Liver (tissue), 3 donors: ENCODE measurements at regions not wholly inside any gene's neighbourhood (a gene's known extent, or its start where the extent isn't known, plus 50 kb on each side); places are given as distances from the start of the nearest gene placed in this dataset.

Experiments used
- CTCF ChIP-seq: fragments of 150-350 bp; IDR thresholded peaks from 2 replicates; pipeline ENCODE4 v1.5.1; 2017; ENCODE audit warnings: improper control_type of control experiment, low read depth, low read length; ENCODE audit not compliant: missing input control
- EGR1 ChIP-seq, 2 donors: IDR thresholded peaks; 2 replicates each; pipeline ENCODE4 v1.6.1; 2016 to 2018; ENCODE audit warnings: antibody characterized with exemption in 2 of 2, low read depth in 2 of 2
- FOXA1 ChIP-seq: IDR thresholded peaks from 2 replicates; pipeline ENCODE4 v1.6.1; 2016; ENCODE audit warnings: antibody characterized with exemption
- FOXA2 ChIP-seq: IDR thresholded peaks from 2 replicates; pipeline ENCODE4 v1.6.1; 2016; ENCODE audit warnings: antibody characterized with exemption
- HNF4G ChIP-seq: IDR thresholded peaks from 2 replicates; pipeline ENCODE4 v1.6.1; 2016; ENCODE audit warnings: antibody characterized with exemption
- JUND ChIP-seq, 2 donors: IDR thresholded peaks; 2 replicates each; pipeline ENCODE4 v1.6.1; 2016; ENCODE audit warnings: antibody characterized with exemption in 2 of 2
- MAX ChIP-seq: IDR thresholded peaks from 2 replicates; pipeline ENCODE4 v1.6.1; 2016; ENCODE audit warnings: antibody characterized with exemption
- NR2F2 ChIP-seq: IDR thresholded peaks from 2 replicates; pipeline ENCODE4 v1.6.1; 2016; ENCODE audit warnings: antibody characterized with exemption
- RAD21 ChIP-seq, 2 donors: IDR thresholded peaks; 2 replicates each; pipeline ENCODE4 v1.6.1; 2016; ENCODE audit warnings: antibody characterized with exemption in 2 of 2, mild to moderate bottlenecking in 2 of 2
- REST ChIP-seq: IDR thresholded peaks from 2 replicates; pipeline ENCODE4 v1.6.1; 2016; ENCODE audit warnings: antibody characterized with exemption, mild to moderate bottlenecking
- SP1 ChIP-seq: IDR thresholded peaks from 2 replicates; pipeline ENCODE4 v1.6.1; 2018; ENCODE audit warnings: antibody characterized with exemption, mild to moderate bottlenecking
- TAF1 ChIP-seq: conservative IDR thresholded peaks from 2 replicates; pipeline ENCODE4 v1.6.1; 2016; ENCODE audit warnings: antibody characterized with exemption, mild to moderate bottlenecking
- YY1 ChIP-seq: IDR thresholded peaks from 2 replicates; pipeline ENCODE4 v1.6.1; 2016; ENCODE audit warnings: antibody characterized with exemption, mild to moderate bottlenecking
- TF ChIP-seq, protein P1 (sequence below): IDR thresholded peaks from 2 replicates; pipeline ENCODE4 v1.6.1; 2016; ENCODE audit warnings: antibody characterized with exemption
- donor health status: healthy.
- donor health status: healthy.

DNA sequence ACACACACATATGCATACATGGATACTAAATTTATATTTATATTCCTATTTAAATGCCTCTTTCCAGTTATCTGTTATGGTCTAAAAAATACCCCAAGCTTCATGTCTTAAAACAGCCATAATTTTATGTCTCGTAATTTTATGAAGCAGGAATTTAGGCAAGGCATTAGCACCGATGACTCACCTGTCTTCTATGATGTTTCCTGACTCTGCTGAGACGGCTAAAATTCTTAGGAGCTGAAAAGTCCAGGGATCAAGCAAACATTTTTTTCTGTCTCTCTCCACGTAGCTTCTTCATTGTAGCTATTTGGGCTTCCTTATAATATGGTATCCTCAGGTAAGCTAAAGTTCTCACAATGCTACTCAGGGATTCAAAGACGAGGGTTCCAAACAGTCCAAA lies 930.3 kb downstream of the STIM2 start:
- TF ChIP-seq CTCF: no peak
- TF ChIP-seq REST: no peak
- TF ChIP-seq YY1: no peak
- TF ChIP-seq, protein P1, sequence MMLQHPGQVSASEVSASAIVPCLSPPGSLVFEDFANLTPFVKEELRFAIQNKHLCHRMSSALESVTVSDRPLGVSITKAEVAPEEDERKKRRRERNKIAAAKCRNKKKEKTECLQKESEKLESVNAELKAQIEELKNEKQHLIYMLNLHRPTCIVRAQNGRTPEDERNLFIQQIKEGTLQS: no peak
- TF ChIP-seq NR2F2: no peak
- no peak for TF ChIP-seq EGR1 (IDR thresholded peaks at IDR 0.05; ENCODE audit: low read depth in 2 of 2)
- no peak for TF ChIP-seq TAF1
- no peak for TF ChIP-seq HNF4G
- TF ChIP-seq MAX: no peak
- TF ChIP-seq RAD21 (IDR thresholded peaks at IDR 0.05): no peak
- no peak for TF ChIP-seq JUND (IDR thresholded peaks at IDR 0.05)
- TF ChIP-seq FOXA1: no peak
- no peak for TF ChIP-seq FOXA2
- no peak for TF ChIP-seq SP1
